ENCODE measurements at regions not wholly inside any gene's neighbourhood (a gene's known extent, or its start where the extent isn't known, plus 50 kb on each side); places are given as distances from the start of the nearest gene placed in this dataset.

- no peak for TF ChIP-seq SP1 (IDR thresholded peaks at IDR 0.05)
- no peak for TF ChIP-seq TARDBP (IDR thresholded peaks at IDR 0.05)
- no peak for TF ChIP-seq ELF4 (IDR thresholded peaks at IDR 0.05)
- no peak for TF ChIP-seq SUZ12 (IDR thresholded peaks at IDR 0.05)
- TF ChIP-seq FOXA1 (IDR thresholded peaks at IDR 0.05) = no peak
- no peak for TF ChIP-seq FOXK2 (IDR thresholded peaks at IDR 0.05)
- no peak for TF ChIP-seq FOXM1 (IDR thresholded peaks at IDR 0.05; ENCODE audit: borderline replicate concordance)
- TF ChIP-seq, protein P1, sequence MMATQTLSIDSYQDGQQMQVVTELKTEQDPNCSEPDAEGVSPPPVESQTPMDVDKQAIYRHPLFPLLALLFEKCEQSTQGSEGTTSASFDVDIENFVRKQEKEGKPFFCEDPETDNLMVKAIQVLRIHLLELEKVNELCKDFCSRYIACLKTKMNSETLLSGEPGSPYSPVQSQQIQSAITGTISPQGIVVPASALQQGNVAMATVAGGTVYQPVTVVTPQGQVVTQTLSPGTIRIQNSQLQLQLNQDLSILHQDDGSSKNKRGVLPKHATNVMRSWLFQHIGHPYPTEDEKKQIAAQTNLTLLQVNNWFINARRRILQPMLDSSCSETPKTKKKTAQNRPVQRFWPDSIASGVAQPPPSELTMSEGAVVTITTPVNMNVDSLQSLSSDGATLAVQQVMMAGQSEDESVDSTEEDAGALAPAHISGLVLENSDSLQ (IDR thresholded peaks at IDR 0.05) = no peak
- TF ChIP-seq ARNT (IDR thresholded peaks at IDR 0.05) = no peak
- no peak for TF ChIP-seq ZNF384 (IDR thresholded peaks at IDR 0.05)
- no peak for TF ChIP-seq BHLHE40 (IDR thresholded peaks at IDR 0.05; ENCODE audit: borderline replicate concordance)
These were observed 332.2 kb upstream of the MTPN start for GRCh38 chr7:136309407-136309806.

Measured in HEK293T (cell line).